SK-N-SH (cell line): ENCODE measurements at regions not wholly inside any gene's neighbourhood (a gene's known extent, or its start where the extent isn't known, plus 50 kb on each side); places are given as distances from the start of the nearest gene placed in this dataset.

Experiments
- CTCF ChIA-PET: fragments of 300-600, 350-600 bp; formaldehyde crosslinking; extraction: SDS; loops from one replicate; lab custom pipeline; 2021; lab: Yijun Ruan, JAX
- POLR2A ChIA-PET: fragments of 350-600 bp; sonication (Branson Sonifier 250); formaldehyde crosslinking; extraction: SDS; loops from one replicate; lab custom pipeline; 2020; ENCODE audit warnings: antibody characterized with exemption, inconsistent platforms; lab: Yijun Ruan, JAX
- DNase-seq: peaks from one replicate; pipeline ENCODE4 v3.0.0; 2012
- H2AFZ ChIP-seq: fragments of 200-600 bp; sonication (generic); 2 replicates; pipeline ENCODE4 v1.8.1; 2016; ENCODE audit warnings: antibody characterized with exemption, mild to moderate bottlenecking, low read depth
- H3F3A ChIP-seq: fragments of 200-600 bp; sonication (generic); replicated peaks from 2 replicates; pipeline ENCODE3; 2016; ENCODE audit warnings: antibody characterized with exemption, mild to moderate bottlenecking; ENCODE audit not compliant: insufficient read depth
- H3K27ac ChIP-seq, 2 experiments: fragments of 200-500 bp in 1 of 2; fragments of 200-600 bp in 1 of 2; sonication (Bioruptor generic) in 1 of 2; sonication (generic), shearing (Covaris generic) in 1 of 2; 2 replicates each; pipeline versions ENCODE4 v1.5.1 to v1.6.1; 2014 to 2016; ENCODE audit warnings: low read depth in 2 of 2, inconsistent platforms in 1 of 2, low read length in 1 of 2, mild to moderate bottlenecking in 1 of 2, mixed read lengths in 1 of 2
- H3K27me3 ChIP-seq: fragments of 200-600 bp; sonication (generic), shearing (Covaris generic); 2 replicates; pipeline ENCODE4 v1.6.1; 2016; ENCODE audit warnings: mixed run types; ENCODE audit not compliant: insufficient read depth
- H3K36me3 ChIP-seq, 2 experiments: fragments of 200-500 bp in 1 of 2; fragments of 200-600 bp in 1 of 2; sonication (Bioruptor generic) in 1 of 2; sonication (generic) in 1 of 2; replicated peaks in 1 of 2; 2 replicates each; pipeline versions ENCODE3 to v1.5.1; 2014 to 2016; ENCODE audit warnings: low read length in 1 of 2, mild to moderate bottlenecking in 1 of 2; ENCODE audit not compliant: insufficient read depth in 2 of 2, control insufficient read depth in 1 of 2
- H3K4me1 ChIP-seq, 2 experiments: fragments of 200-500 bp in 1 of 2; fragments of 200-600 bp in 1 of 2; sonication (Bioruptor generic) in 1 of 2; sonication (generic), shearing (Covaris generic) in 1 of 2; 2 replicates each; pipeline versions ENCODE4 v1.5.1 to v1.6.1; 2014 to 2016; ENCODE audit warnings: low read depth in 1 of 2, low read length in 1 of 2, mixed run types in 1 of 2; ENCODE audit not compliant: insufficient read depth in 2 of 2, control insufficient read depth in 1 of 2
- H3K4me2 ChIP-seq: fragments of 200-600 bp; sonication (generic), shearing (Covaris generic); 2 replicates; pipeline ENCODE4 v1.6.1; 2017; ENCODE audit warnings: mixed run types
- H3K4me3 ChIP-seq, 2 experiments: fragments of 200-500 bp in 1 of 2; fragments of 200-600 bp in 1 of 2; sonication (Bioruptor generic) in 1 of 2; sonication (generic), shearing (Covaris generic) in 1 of 2; 2 replicates each; pipeline versions ENCODE4 v1.5.1 to v1.8.1; 2014 to 2016; ENCODE audit warnings: low read depth in 2 of 2, inconsistent platforms in 1 of 2, low read length in 1 of 2, mild to moderate bottlenecking in 1 of 2, mixed read lengths in 1 of 2, moderate library complexity in 1 of 2
- H3K79me2 ChIP-seq: fragments of 200-600 bp; sonication (generic); 2 replicates; pipeline ENCODE4 v1.8.1; 2017; ENCODE audit warnings: mild to moderate bottlenecking; ENCODE audit not compliant: insufficient read depth
- H3K9ac ChIP-seq: fragments of 200-600 bp; sonication (generic); 2 replicates; pipeline ENCODE4 v1.6.1; 2017; ENCODE audit warnings: mixed run types
- H3K9me2 ChIP-seq: fragments of 200-600 bp; sonication (generic); 2 replicates; pipeline ENCODE4 v1.6.1; 2017; ENCODE audit warnings: mixed run types
- H3K9me3 ChIP-seq: fragments of 200-600 bp; sonication (generic); 2 replicates; pipeline ENCODE4 v1.6.1; 2017; ENCODE audit warnings: mixed run types, mild to moderate bottlenecking, moderate library complexity
- H4K20me1 ChIP-seq: fragments of 200-600 bp; sonication (generic); 2 replicates; pipeline ENCODE4 v1.6.1; 2017; ENCODE audit warnings: mild to moderate bottlenecking, mixed run types; ENCODE audit not compliant: insufficient read depth
- ELF1 ChIP-seq: IDR thresholded peaks from 2 replicates; pipeline ENCODE4 v1.4.0; 2012
- FOXM1 ChIP-seq: IDR thresholded peaks from 2 replicates; pipeline ENCODE4 v1.4.0; 2012; ENCODE audit warnings: low read depth, mild to moderate bottlenecking
- MEF2A ChIP-seq: IDR thresholded peaks from 2 replicates; pipeline ENCODE4 v1.4.0; 2012; ENCODE audit warnings: low read depth, borderline replicate concordance
- RCOR1 ChIP-seq: fragments of 150-350 bp; IDR thresholded peaks from 2 replicates; pipeline ENCODE4 v1.6.1; 2017; ENCODE audit warnings: antibody characterized with exemption, low read length
- RXRA ChIP-seq: IDR thresholded peaks from 2 replicates; pipeline ENCODE4 v1.4.0; 2012; ENCODE audit warnings: low read depth, mild to moderate bottlenecking, borderline replicate concordance
- SMC3 ChIP-seq: IDR thresholded peaks from 2 replicates; pipeline ENCODE4 v1.6.1; 2012; ENCODE audit warnings: low read depth, low read length, improper control_type of control experiment
- WGBS: methylation state at CpG from one replicate; pipeline ENCODE4 v1.1.6; 2017; ENCODE audit warnings: low lambda C conversion rate; 5-methylcytosine and 5-hydroxymethylcytosine counted together
- TF ChIP-seq, protein P1 (sequence below): fragments of 150-350 bp; IDR thresholded peaks from 2 replicates; pipeline ENCODE4 v1.6.1; 2016; ENCODE audit warnings: mild to moderate bottlenecking, low read depth, low read length
- TF ChIP-seq, protein P2 (sequence below): IDR thresholded peaks from 2 replicates; pipeline ENCODE4 v1.4.0; 2012; ENCODE audit warnings: low read depth, borderline replicate concordance
- TF ChIP-seq, protein P3 (sequence below): IDR thresholded peaks from 2 replicates; pipeline ENCODE4 v1.6.1; 2012; ENCODE audit warnings: mild to moderate bottlenecking, low read depth, low read length, moderate library complexity

DNA sequence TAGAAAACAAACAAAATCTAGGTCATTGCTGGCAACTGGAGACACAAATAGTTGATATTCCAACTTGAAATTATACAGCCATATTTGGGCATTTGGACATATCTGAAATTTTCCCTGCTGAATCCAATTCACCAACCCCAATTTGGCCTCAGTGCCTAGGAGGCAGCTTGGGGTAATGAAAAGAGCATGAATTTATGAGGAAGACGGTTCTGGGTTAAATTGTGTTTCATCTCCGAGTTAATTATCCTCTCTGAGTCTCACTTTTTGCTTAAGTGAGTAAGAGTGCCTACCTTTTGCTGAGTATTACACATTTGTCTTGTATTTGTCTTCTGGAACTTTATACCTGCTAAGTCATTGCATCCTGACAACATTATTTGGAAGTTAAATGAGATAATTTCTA, 1906.8 kb upstream of the PIK3C3 start:
- 44% methylated on average over 2 of the region's 2 CpGs for WGBS
- Histone ChIP-seq H3K79me2 (no peaks in the 10 kb centered on the region), H3K9ac (no peak overlapping the region), H3F3A (no peaks in the 10 kb centered on the region), H3K4me3 (no peak overlapping the region), H3K4me2 (no peak overlapping the region), H3K27ac (peak overlapping the region in 1 of 2 experiments; percentile 67; a peak in 1 of 4 replicates), H3K27me3 (no peaks in the 10 kb centered on the region), H2AFZ (no peak overlapping the region), H4K20me1 (no peaks in the 10 kb centered on the region), H3K4me1 (peaks cover 0 to 7% of the 10 kb centered on the region in 2 experiments; a peak in 2 of 4 replicates), H3K9me3 (no peaks in the 10 kb centered on the region), H3K36me3 (no peaks in the 10 kb centered on the region), H3K9me2 (no peaks in the 10 kb centered on the region)
- ChIA-PET CTCF (interaction anchor here (1.1 to 1.3 kb wide), 3 partner anchors 14 to 28 kb away, joined by 3 read pairs; no protein-coding TSS in a partner anchor), POLR2A (no interaction called here)
- TF ChIP-seq, protein P1, sequence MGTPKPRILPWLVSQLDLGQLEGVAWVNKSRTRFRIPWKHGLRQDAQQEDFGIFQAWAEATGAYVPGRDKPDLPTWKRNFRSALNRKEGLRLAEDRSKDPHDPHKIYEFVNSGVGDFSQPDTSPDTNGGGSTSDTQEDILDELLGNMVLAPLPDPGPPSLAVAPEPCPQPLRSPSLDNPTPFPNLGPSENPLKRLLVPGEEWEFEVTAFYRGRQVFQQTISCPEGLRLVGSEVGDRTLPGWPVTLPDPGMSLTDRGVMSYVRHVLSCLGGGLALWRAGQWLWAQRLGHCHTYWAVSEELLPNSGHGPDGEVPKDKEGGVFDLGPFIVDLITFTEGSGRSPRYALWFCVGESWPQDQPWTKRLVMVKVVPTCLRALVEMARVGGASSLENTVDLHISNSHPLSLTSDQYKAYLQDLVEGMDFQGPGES: no peak
- TF ChIP-seq, protein P2, sequence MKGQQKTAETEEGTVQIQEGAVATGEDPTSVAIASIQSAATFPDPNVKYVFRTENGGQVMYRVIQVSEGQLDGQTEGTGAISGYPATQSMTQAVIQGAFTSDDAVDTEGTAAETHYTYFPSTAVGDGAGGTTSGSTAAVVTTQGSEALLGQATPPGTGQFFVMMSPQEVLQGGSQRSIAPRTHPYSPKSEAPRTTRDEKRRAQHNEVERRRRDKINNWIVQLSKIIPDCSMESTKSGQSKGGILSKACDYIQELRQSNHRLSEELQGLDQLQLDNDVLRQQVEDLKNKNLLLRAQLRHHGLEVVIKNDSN: no peak
- TF ChIP-seq, protein P3, sequence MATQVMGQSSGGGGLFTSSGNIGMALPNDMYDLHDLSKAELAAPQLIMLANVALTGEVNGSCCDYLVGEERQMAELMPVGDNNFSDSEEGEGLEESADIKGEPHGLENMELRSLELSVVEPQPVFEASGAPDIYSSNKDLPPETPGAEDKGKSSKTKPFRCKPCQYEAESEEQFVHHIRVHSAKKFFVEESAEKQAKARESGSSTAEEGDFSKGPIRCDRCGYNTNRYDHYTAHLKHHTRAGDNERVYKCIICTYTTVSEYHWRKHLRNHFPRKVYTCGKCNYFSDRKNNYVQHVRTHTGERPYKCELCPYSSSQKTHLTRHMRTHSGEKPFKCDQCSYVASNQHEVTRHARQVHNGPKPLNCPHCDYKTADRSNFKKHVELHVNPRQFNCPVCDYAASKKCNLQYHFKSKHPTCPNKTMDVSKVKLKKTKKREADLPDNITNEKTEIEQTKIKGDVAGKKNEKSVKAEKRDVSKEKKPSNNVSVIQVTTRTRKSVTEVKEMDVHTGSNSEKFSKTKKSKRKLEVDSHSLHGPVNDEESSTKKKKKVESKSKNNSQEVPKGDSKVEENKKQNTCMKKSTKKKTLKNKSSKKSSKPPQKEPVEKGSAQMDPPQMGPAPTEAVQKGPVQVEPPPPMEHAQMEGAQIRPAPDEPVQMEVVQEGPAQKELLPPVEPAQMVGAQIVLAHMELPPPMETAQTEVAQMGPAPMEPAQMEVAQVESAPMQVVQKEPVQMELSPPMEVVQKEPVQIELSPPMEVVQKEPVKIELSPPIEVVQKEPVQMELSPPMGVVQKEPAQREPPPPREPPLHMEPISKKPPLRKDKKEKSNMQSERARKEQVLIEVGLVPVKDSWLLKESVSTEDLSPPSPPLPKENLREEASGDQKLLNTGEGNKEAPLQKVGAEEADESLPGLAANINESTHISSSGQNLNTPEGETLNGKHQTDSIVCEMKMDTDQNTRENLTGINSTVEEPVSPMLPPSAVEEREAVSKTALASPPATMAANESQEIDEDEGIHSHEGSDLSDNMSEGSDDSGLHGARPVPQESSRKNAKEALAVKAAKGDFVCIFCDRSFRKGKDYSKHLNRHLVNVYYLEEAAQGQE: no peak
- no peak for TF ChIP-seq RXRA
- TF ChIP-seq SMC3: no peak
- no peak for TF ChIP-seq MEF2A
- TF ChIP-seq RCOR1: no peak
- TF ChIP-seq ELF1: no peak
- no peak for TF ChIP-seq FOXM1
- DNase-seq: no peak

DNA sequence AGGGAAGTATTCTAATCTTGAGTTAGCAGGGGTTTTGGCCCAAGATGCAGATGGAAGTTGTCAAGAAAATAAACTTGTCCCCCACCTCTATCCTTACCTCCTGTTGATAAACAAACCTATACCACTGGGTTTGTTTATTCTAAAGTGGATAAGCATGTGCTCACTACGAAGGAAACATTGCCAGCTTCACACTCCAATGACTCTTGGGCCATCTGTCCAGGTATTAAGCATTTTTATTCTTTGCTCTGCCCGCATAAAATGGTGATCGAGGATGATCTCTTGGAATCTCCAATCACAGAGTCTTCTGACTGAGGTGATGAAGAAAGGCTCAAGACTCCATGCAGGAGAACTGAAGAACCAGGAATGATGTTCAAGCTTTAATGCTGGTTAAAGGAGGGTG, 1908.4 kb upstream of the PIK3C3 start:
- no peak overlapping the region for H3K9ac ChIP-seq
- TF ChIP-seq, protein P3: no peak
- TF ChIP-seq, protein P2: no peak
- no peak for TF ChIP-seq ELF1

More for the DNA sequence above, 1908.4 kb upstream of the PIK3C3 start:
- POLR2A ChIA-PET: no interaction called here
- DNase-seq: no peak
- WGBS: 47% methylated on average over 3 of the region's 3 CpGs
- no peak overlapping the region for H3K27ac ChIP-seq
- peaks cover 0 to 7% of the 10 kb centered on the region in 2 experiments; a peak in 2 of 4 replicates for H3K4me1 ChIP-seq
- no peak overlapping the region for H3K4me3 ChIP-seq
- H3K9me2 ChIP-seq: no peaks in the 10 kb centered on the region
- H3K36me3 ChIP-seq: no peaks in the 10 kb centered on the region
- H3K79me2 ChIP-seq: no peaks in the 10 kb centered on the region
- no peak overlapping the region for H2AFZ ChIP-seq
- no peaks in the 10 kb centered on the region for H4K20me1 ChIP-seq
- no peak overlapping the region for H3K4me2 ChIP-seq
- no peaks in the 10 kb centered on the region for H3K27me3 ChIP-seq
- H3K9me3 ChIP-seq: no peaks in the 10 kb centered on the region
- H3F3A ChIP-seq: no peaks in the 10 kb centered on the region
- CTCF ChIA-PET: interaction anchor here (0.6 to 1.1 kb wide), 2 partner anchors 26 to 1820 kb away, joined by 3 read pairs; no protein-coding TSS in a partner anchor
